ENCODE measurements at regions not wholly inside any gene's neighbourhood (a gene's known extent, or its start where the extent isn't known, plus 50 kb on each side); places are given as distances from the start of the nearest gene placed in this dataset.
"Not testable (repeated sequence)": the region's sequence is repeated elsewhere in the genome, so short reads cannot be mapped to it uniquely, and the experiment has no call there.

DNA sequence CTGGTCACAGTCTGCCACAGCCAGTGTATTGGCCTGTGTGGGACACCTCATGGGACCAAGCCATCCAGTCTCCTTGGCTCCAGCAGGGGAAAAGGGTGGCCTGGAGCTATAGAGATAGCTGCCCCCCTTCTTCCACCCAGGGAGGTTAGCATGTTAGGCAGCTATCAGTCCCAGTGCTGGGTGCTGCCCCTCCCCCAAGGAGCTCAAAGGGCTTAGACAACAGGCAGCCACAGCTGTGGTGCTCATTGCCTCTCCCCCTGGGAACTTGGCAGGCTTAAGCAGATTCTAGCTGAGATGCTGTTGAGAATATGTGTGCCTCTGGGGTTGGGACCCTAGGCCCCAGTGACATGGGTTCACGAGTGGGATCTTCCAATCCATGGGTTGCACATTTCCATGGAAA, 226.0 kb upstream of the PTGER4 start:
- DNase-seq (ENCODE audit: low read depth in 2 of 2): no peak

DNA sequence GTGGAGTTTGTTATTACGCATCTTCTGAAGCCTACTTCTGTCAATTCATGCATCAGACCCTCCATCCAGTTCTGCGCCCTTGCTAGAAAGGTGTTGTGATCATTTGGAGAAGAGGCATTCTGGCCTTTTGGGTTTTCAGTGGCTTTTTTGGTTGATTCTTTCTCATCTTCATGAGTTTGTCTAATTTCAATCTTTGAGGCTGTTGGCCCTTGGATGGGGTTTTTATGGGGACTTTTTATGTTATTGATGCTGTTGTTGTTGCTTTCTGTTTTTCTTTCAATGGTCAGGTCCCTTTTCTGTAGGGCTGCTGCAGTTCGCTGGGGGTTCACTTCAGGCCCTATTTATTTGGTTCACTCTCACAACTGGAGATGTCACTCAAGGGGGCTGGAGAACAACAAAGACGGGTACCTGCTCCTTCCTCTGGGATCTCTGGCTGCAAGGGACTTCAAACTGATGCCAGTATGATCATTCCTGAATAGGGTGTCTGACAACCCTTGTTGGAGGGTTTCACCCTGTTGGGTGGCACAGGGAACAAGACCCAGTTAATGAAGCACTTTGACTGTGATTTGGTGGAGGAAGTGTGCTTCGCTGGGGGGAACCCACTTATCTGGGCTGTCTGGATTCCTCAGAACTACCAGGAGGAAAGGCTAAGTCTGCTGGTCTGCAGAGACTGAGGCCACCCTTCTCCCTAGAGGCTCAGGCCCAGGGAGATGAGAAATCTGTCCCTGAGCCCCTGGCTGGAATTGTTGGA, 226.7 kb upstream of the PTGER4 start:
- DNase-seq (ENCODE audit: low read depth in 2 of 2): no peak

DNA sequence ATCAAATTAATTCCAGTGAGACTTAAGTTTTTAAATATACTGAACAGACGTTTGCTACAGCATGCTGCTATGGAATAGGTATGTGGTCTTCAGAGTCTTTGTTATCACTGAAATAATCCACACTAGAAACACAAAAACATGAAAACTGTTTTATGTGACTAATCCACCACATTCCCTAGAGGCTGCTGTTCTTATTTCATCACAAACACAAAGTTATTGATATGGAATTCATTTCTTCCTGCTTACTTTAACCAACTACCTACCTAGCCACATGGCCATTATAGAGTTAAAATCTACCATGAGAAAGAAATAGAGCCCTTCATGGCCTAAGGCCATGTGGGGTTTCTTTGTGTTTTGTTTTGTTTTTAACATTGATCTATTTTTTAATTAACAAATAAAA, 232.3 kb upstream of the PTGER4 start:
- no peak for DNase-seq (ENCODE audit: low read depth in 2 of 2)

GRCh38 chr5:40446910-40447309, 232.8 kb upstream of the PTGER4 start:
- no peak for DNase-seq (ENCODE audit: low read depth in 2 of 2)

GRCh38 chr5:40442346-40442745, 237.4 kb upstream of the PTGER4 start:
- DNase-seq (ENCODE audit: low read depth in 2 of 2): no peak

GRCh38 chr5:40441733-40442132, 238.0 kb upstream of the PTGER4 start:
- DNase-seq (ENCODE audit: low read depth in 2 of 2): peak in 1 of 2 donors; percentile 48

GRCh38 chr5:40440746-40441145, 239.0 kb upstream of the PTGER4 start:
- no peak for DNase-seq (ENCODE audit: low read depth in 2 of 2)

GRCh38 chr5:40439103-40439502, 240.6 kb upstream of the PTGER4 start:
- not testable (repeated sequence) for DNase-seq (ENCODE audit: low read depth in 2 of 2)

GRCh38 chr5:40438646-40439045, 241.1 kb upstream of the PTGER4 start:
- not testable (repeated sequence) for DNase-seq (ENCODE audit: low read depth in 2 of 2)

DNA sequence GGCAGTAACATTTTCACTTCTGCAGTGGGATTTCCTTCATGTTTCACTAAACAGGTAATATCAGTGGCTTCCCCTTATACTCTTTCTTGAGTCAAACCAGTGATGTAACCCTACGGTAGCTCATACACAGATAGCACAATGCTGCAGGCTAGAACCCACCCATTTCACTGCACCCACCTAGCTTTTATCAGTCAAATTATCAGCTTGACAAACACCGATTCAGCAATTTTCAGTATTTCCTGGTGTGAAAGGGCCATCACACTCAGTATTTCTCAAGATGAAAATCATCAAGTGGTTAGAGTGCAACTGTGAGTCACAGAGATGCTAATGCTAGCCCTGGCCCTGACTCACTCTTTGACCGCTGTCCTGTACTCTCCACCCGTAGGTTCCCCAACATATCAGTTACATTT, 242.3 kb upstream of the PTGER4 start:
- no peak for DNase-seq (ENCODE audit: low read depth in 2 of 2)

DNA sequence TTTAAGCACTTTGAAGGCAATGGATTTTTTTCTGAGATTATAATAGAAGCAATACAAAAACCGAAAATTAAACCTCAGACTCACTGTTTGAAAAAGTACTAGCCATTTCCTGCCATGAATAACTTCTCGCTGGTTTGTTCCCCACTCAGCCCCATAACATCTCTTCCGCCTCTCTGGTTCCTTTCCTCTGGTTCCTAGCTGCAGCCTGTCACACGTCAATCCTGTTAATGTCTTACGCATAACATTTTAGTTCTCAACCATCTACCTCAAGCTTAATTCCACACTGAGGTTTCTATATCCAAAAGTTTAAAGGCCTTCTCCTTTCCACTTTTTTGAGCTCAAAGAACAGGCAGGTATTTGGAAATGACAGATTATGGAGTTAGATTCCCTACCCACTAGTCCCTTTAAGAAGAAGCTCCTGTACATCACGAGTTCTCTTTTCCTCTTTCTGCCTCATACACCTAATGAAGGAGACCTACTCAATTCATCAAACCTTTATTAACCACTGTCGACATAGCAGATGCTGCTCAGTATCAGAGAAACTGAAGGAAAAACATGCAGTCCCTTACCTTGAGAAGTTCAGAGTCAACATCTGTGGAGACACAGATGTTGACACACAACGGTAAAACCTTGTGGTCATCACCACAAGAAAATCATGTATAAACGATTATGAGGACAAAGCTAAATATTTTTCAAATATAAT, 243.0 kb upstream of the PTGER4 start:
- no peak for DNase-seq (ENCODE audit: low read depth in 2 of 2)

GRCh38 chr5:40435706-40436105, 244.0 kb upstream of the PTGER4 start:
- not testable (repeated sequence) for DNase-seq (ENCODE audit: low read depth in 2 of 2)

DNA sequence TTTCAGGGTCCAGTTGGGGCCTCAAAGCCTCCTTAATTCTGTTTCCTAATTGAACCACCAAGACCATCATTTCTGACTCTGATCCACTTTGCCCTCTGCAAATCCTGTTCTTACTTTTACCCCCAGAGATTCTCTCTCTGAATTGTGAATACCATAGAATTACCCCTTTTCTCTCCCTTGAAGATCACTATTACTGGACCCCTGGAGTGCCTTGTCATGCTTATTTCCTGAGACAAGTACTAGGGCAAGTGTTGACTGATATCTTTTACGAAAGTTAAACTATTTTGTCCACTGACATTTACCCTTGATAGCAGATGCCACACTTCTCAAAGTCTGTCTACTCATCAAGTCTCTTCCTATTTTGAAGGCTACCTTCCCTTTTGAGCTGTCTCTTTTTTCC, 246.9 kb upstream of the PTGER4 start:
- no peak for DNase-seq (ENCODE audit: low read depth in 2 of 2)

- DNase-seq (ENCODE audit: low read depth in 2 of 2): no peak
These were observed 248.0 kb upstream of the PTGER4 start for GRCh38 chr5:40431734-40432133.

GRCh38 chr5:40430101-40430710, 249.5 kb upstream of the PTGER4 start:
- no peak for DNase-seq (ENCODE audit: low read depth in 2 of 2)

- DNase-seq (ENCODE audit: low read depth in 2 of 2): no peak
These were observed 250.2 kb upstream of the PTGER4 start for GRCh38 chr5:40429258-40430100.

GRCh38 chr5:40428815-40429214, 250.9 kb upstream of the PTGER4 start:
- no peak for DNase-seq (ENCODE audit: low read depth in 2 of 2)

DNA sequence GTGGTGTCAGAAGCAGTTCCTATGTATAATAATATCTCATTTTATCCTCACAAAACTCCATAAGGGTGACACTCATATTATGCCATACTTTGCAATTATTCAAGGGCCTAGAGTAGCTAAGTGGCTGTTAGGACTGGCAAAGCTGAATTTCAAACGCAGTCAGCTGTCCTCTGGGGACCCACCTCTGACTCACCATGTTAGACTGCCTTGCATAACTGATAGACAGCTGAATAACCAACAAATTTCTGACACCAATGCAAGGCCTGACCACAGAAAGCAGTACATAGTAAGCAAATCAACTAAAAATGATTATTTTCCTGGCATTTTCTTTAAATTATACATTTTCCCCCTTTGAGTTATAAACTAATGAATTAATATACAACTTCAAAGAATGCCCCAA, 251.6 kb upstream of the PTGER4 start:
- DNase-seq (ENCODE audit: low read depth in 2 of 2): no peak

GRCh38 chr5:40417046-40417810, 262.5 kb upstream of the PTGER4 start:
- DNase-seq (ENCODE audit: low read depth in 2 of 2): not testable (repeated sequence)

- no peak for DNase-seq (ENCODE audit: low read depth in 2 of 2)
These were observed 263.1 kb upstream of the PTGER4 start for GRCh38 chr5:40416588-40416987.

DNA sequence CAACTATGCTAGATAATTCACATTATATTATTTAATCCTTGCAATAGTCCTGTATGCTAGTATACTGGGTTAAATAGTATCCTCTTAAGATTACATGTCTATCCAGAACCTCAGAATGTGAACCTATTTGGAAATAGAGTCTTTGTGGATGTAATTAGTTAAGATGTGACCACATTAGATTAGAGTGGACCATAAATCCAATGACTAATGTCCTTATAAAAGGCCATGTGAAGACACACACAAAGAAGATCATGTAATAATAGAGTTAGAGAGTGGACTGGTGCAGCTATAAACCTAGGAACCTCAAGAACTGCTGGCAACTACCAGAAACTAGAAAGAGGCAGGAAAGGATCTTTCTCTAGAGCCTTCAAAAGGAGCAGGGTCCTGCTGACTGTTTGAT, 263.6 kb upstream of the PTGER4 start:
- DNase-seq (ENCODE audit: low read depth in 2 of 2): no peak
